KMS-11 (cell line): ENCODE measurements at regions not wholly inside any gene's neighbourhood (a gene's known extent, or its start where the extent isn't known, plus 50 kb on each side); places are given as distances from the start of the nearest gene placed in this dataset.

ENCODE experiments used
- H2AFZ ChIP-seq: fragments of 200-600 bp; sonication (generic); 2 replicates; pipeline ENCODE4 v1.6.1; 2016; ENCODE audit warnings: antibody characterized with exemption, mixed run types, low read depth
- H3K27ac ChIP-seq: fragments of 200-600 bp; sonication (generic); 2 replicates; pipeline ENCODE4 v1.6.1; 2016; ENCODE audit warnings: mild to moderate bottlenecking, mixed run types
- H3K27me3 ChIP-seq: fragments of 200-600 bp; sonication (generic); 2 replicates; pipeline ENCODE4 v1.6.1; 2017; ENCODE audit warnings: mild to moderate bottlenecking, low read depth, mixed run types, moderate library complexity; ENCODE audit not compliant: insufficient read depth
- H3K36me3 ChIP-seq: fragments of 200-600 bp; sonication (generic); 2 replicates; pipeline ENCODE4 v1.6.1; 2017; ENCODE audit warnings: mild to moderate bottlenecking, mixed run types; ENCODE audit not compliant: insufficient read depth
- H3K4me1 ChIP-seq: fragments of 200-600 bp; sonication (generic); 2 replicates; pipeline ENCODE4 v1.6.1; 2016; ENCODE audit warnings: mild to moderate bottlenecking, low read depth, mixed run types; ENCODE audit not compliant: poor library complexity, severe bottlenecking
- H3K4me2 ChIP-seq: fragments of 200-600 bp; sonication (generic); 2 replicates; pipeline ENCODE4 v1.7.0; 2016; ENCODE audit warnings: mild to moderate bottlenecking, mixed run types
- H3K4me3 ChIP-seq: fragments of 200-600 bp; sonication (generic); IDR thresholded peaks from 2 replicates; pipeline ENCODE4 v1.6.1; 2017; ENCODE audit warnings: low read depth, low read length, mixed read lengths; ENCODE audit not compliant: insufficient read depth
- H3K79me2 ChIP-seq: fragments of 200-600 bp; sonication (generic); 2 replicates; pipeline ENCODE4 v1.6.1; 2016; ENCODE audit warnings: low read depth, mixed run types; ENCODE audit not compliant: insufficient read depth
- H3K9ac ChIP-seq: fragments of 200-600 bp; sonication (generic); 2 replicates; pipeline ENCODE4 v1.6.1; 2016; ENCODE audit warnings: mild to moderate bottlenecking, mixed run types
- H4K20me1 ChIP-seq: fragments of 200-600 bp; sonication (generic); 2 replicates; pipeline ENCODE4 v1.6.1; 2016; ENCODE audit warnings: mild to moderate bottlenecking, mixed run types; ENCODE audit not compliant: insufficient read depth
- TF ChIP-seq, protein P1 (sequence below): fragments of 200-600 bp; sonication (generic); conservative IDR thresholded peaks from 2 replicates; pipeline ENCODE4 v1.6.1; 2017; ENCODE audit warnings: low read depth, mild to moderate bottlenecking, antibody characterized with exemption, low read length, moderate library complexity, mixed read lengths

DNA sequence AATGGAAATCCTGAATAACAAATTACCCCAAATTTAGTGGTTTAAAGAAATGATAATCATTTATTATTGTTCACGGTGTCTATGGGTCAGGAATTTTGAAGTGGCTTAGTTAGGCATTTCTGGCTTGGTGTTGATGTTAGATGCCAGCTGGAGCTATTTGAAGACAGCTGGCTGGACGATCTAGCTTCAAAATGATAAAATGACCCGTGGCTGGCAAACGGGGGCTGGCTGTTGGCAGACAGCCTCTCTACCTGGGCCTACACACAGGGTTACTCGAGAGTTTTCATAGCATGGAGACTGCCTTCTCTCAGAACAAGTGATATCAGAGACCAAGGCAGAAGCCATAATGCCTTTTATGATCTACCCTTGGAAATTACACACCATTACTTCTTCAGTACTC is 285.2 kb downstream of the METTL15 start:
- no peaks in the 10 kb centered on the region for H3K27me3 ChIP-seq
- no peaks in the 10 kb centered on the region for H4K20me1 ChIP-seq
- H2AFZ ChIP-seq = no peak overlapping the region
- no peak overlapping the region for H3K4me3 ChIP-seq
- H3K27ac ChIP-seq = no peak overlapping the region
- H3K36me3 ChIP-seq = no peaks in the 10 kb centered on the region
- H3K79me2 ChIP-seq = no peaks in the 10 kb centered on the region
- H3K4me2 ChIP-seq = no peak overlapping the region
- no peak overlapping the region for H3K9ac ChIP-seq
- TF ChIP-seq, protein P1, sequence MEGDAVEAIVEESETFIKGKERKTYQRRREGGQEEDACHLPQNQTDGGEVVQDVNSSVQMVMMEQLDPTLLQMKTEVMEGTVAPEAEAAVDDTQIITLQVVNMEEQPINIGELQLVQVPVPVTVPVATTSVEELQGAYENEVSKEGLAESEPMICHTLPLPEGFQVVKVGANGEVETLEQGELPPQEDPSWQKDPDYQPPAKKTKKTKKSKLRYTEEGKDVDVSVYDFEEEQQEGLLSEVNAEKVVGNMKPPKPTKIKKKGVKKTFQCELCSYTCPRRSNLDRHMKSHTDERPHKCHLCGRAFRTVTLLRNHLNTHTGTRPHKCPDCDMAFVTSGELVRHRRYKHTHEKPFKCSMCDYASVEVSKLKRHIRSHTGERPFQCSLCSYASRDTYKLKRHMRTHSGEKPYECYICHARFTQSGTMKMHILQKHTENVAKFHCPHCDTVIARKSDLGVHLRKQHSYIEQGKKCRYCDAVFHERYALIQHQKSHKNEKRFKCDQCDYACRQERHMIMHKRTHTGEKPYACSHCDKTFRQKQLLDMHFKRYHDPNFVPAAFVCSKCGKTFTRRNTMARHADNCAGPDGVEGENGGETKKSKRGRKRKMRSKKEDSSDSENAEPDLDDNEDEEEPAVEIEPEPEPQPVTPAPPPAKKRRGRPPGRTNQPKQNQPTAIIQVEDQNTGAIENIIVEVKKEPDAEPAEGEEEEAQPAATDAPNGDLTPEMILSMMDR = no peak
- H3K4me1 ChIP-seq = no peaks in the 10 kb centered on the region

DNA sequence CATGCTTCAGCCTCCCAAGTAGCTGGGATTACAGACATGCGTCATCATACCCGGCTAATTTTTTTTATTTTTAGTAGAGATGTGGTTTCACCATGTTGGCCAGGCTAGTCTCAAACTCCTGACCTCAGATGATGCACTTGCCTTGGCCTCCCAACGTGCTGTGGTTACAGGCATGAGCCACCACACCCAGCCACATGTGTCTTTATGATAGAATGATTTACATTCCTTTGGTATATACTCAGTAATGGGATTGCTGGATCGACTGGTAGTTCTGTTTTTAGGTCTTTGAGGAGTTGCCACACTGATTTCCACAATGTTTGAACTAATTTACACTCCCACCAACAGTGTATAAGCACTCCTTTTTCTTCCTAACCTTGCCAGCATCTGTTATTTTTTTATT is 276.2 kb downstream of the METTL15 start:
- H3K36me3 ChIP-seq = no peaks in the 10 kb centered on the region
- H2AFZ ChIP-seq = no peak overlapping the region
- TF ChIP-seq, protein P1 = no peak
- H3K27me3 ChIP-seq = no peaks in the 10 kb centered on the region; the same call in 1 of the 2 replicates
- H3K27ac ChIP-seq = no peak overlapping the region
- no peak overlapping the region for H3K9ac ChIP-seq
- no peaks in the 10 kb centered on the region for H3K4me1 ChIP-seq
- H3K4me3 ChIP-seq = no peak overlapping the region
- H4K20me1 ChIP-seq = no peaks in the 10 kb centered on the region
- H3K79me2 ChIP-seq = no peaks in the 10 kb centered on the region
- H3K4me2 ChIP-seq = no peak overlapping the region

DNA sequence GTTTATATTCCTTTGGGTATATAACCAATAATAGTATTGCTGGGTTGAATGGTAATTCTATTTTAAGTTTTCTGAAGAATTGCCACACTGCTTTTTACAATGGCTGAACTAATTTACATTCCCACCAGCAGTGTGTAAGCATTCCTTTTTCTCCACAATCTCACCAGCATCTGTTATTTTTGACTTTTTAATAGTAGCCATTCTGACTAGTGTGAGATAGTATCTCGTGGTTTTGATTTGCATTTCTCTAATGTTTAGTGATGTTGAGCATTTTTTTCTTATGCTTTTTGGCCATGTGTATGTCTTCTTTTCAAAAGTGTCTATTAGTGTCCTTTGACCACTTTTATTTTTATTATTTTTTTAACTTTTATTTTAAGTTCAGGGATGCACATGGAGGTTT is 275.3 kb downstream of the METTL15 start:
- TF ChIP-seq, protein P1 = no peak
- Histone ChIP-seq H3K79me2 (no peaks in the 10 kb centered on the region), H3K4me2 (no peak overlapping the region), H2AFZ (no peak overlapping the region), H3K4me3 (no peak overlapping the region), H3K36me3 (no peaks in the 10 kb centered on the region), H3K27me3 (no peaks in the 10 kb centered on the region; the same call in 1 of the 2 replicates), H3K4me1 (no peaks in the 10 kb centered on the region), H3K27ac (no peak overlapping the region), H4K20me1 (no peaks in the 10 kb centered on the region), H3K9ac (no peak overlapping the region)
